ENCODE measurements at regions not wholly inside any gene's neighbourhood (a gene's known extent, or its start where the extent isn't known, plus 50 kb on each side); places are given as distances from the start of the nearest gene placed in this dataset.

- Histone ChIP-seq H3K36me3 (no peaks in the 10 kb centered on the region), H3K27ac (no peak overlapping the region), H3K4me1 (no peaks in the 10 kb centered on the region), H3K9me3 (no peaks in the 10 kb centered on the region), H3K4me3 (no peak overlapping the region), H3K27me3 (replicated peaks in 1 of 7) (no peaks in the 10 kb centered on the region)
- no peak for DNase-seq
- WGBS, 5 donors: 16 to 36% (median 25%) methylated on average over 2 of the region's 2 CpGs
- TF ChIP-seq POLR2AphosphoS5 (IDR thresholded peaks at IDR 0.05): no peak
- intact Hi-C loops (cut with DNase I; ENCODE audit: low total_unique reads): no loop called here
Observed at GRCh38 chr12:74317078-74317601, 220.5 kb upstream of the ATXN7L3B start.

- no peaks in the 10 kb centered on the region for H3K27me3 ChIP-seq (replicated peaks in 1 of 7)
- no peaks in the 10 kb centered on the region for H3K4me1 ChIP-seq
- DNase-seq: no peak
- intact Hi-C loops (cut with DNase I; ENCODE audit: low total_unique reads): no loop called here
- no peaks in the 10 kb centered on the region for H3K9me3 ChIP-seq
- H3K27ac ChIP-seq: no peak overlapping the region
- TF ChIP-seq POLR2A (IDR thresholded peaks at IDR 0.05) (no peak), CTCF (IDR thresholded peaks at IDR 0.05 in 8 of 11, conservative IDR thresholded peaks at IDR 0.05 in 3 of 11) (no peak), POLR2AphosphoS5 (IDR thresholded peaks at IDR 0.05) (no peak)
- no peaks in the 10 kb centered on the region for H3K36me3 ChIP-seq
- H3K4me3 ChIP-seq: no peak overlapping the region
- WGBS, 5 donors: 58 to 77% (median 68%) methylated on average over 1 of the region's 1 CpG
Observed at GRCh38 chr12:74317741-74318140, 219.9 kb upstream of the ATXN7L3B start.

GRCh38 chr12:74319886-74320285 lies 217.7 kb upstream of the ATXN7L3B start:
- no peaks in the 10 kb centered on the region for H3K36me3 ChIP-seq
- 73 to 83% (median 82%) methylated on average over 5 of the region's 5 CpGs for WGBS, 5 donors
- TF ChIP-seq POLR2A (IDR thresholded peaks at IDR 0.05) (no peak), POLR2AphosphoS5 (IDR thresholded peaks at IDR 0.05) (no peak), CTCF (IDR thresholded peaks at IDR 0.05 in 8 of 11, conservative IDR thresholded peaks at IDR 0.05 in 3 of 11) (no peak)
- H3K4me3 ChIP-seq: no peak overlapping the region
- H3K27me3 ChIP-seq (replicated peaks in 1 of 7): no peaks in the 10 kb centered on the region
- H3K4me1 ChIP-seq: no peaks in the 10 kb centered on the region
- intact Hi-C loops (cut with DNase I; ENCODE audit: low total_unique reads): no loop called here
- no peaks in the 10 kb centered on the region for H3K9me3 ChIP-seq
- no peak overlapping the region for H3K27ac ChIP-seq
- no peak for DNase-seq

- H3K27ac ChIP-seq: no peak overlapping the region
- TF ChIP-seq POLR2AphosphoS5 (IDR thresholded peaks at IDR 0.05): no peak
- TF ChIP-seq CTCF (IDR thresholded peaks at IDR 0.05 in 8 of 11, conservative IDR thresholded peaks at IDR 0.05 in 3 of 11): no peak
- no peak for TF ChIP-seq POLR2A (IDR thresholded peaks at IDR 0.05)
Observed at GRCh38 chr12:74321381-74321780, 216.3 kb upstream of the ATXN7L3B start.

GRCh38 chr12:74322792-74323191 lies 214.8 kb upstream of the ATXN7L3B start:
- H3K4me3 ChIP-seq: no peak overlapping the region
- H3K9me3 ChIP-seq: no peaks in the 10 kb centered on the region
- DNase-seq: no peak
- 59 to 69% (median 63%) methylated on average over 2 of the region's 2 CpGs for WGBS, 5 donors
- H3K36me3 ChIP-seq: no peaks in the 10 kb centered on the region
- no peaks in the 10 kb centered on the region for H3K4me1 ChIP-seq
- no peak for TF ChIP-seq CTCF (IDR thresholded peaks at IDR 0.05 in 8 of 11, conservative IDR thresholded peaks at IDR 0.05 in 3 of 11)
- no peak for TF ChIP-seq POLR2A (IDR thresholded peaks at IDR 0.05)
- TF ChIP-seq POLR2AphosphoS5 (IDR thresholded peaks at IDR 0.05): no peak
- intact Hi-C loops (cut with DNase I; ENCODE audit: low total_unique reads): no loop called here
- no peaks in the 10 kb centered on the region for H3K27me3 ChIP-seq (replicated peaks in 1 of 7)
- H3K27ac ChIP-seq: no peak overlapping the region

More at GRCh38 chr12:74321381-74321780, 216.3 kb upstream of the ATXN7L3B start:
- intact Hi-C loops (cut with DNase I; ENCODE audit: low total_unique reads): no loop called here
- WGBS, 5 donors: 68 to 78% (median 73%) methylated on average over 6 of the region's 6 CpGs
- no peak for DNase-seq
- no peaks in the 10 kb centered on the region for H3K9me3 ChIP-seq
- no peaks in the 10 kb centered on the region for H3K27me3 ChIP-seq (replicated peaks in 1 of 7)
- no peaks in the 10 kb centered on the region for H3K4me1 ChIP-seq
- no peak overlapping the region for H3K4me3 ChIP-seq
- H3K36me3 ChIP-seq: no peaks in the 10 kb centered on the region

Data from spleen (tissue), 11 donors.